BLaER1 (cell line): ENCODE measurements at regions not wholly inside any gene's neighbourhood (a gene's known extent, or its start where the extent isn't known, plus 50 kb on each side); places are given as distances from the start of the nearest gene placed in this dataset.
"Not testable (repeated sequence)": the region's sequence is repeated elsewhere in the genome, so short reads cannot be mapped to it uniquely, and the experiment has no call there.

Source experiments
- H3K27ac ChIP-seq: shearing (Covaris generic); formaldehyde crosslinking; 2 replicates; pipeline ENCODE4 v1.8.1; 2022
- H3K27me3 ChIP-seq: shearing (Covaris generic); formaldehyde crosslinking; 2 replicates; pipeline ENCODE4 v1.8.1; 2022
- H3K36me3 ChIP-seq: shearing (Covaris generic); formaldehyde crosslinking; 2 replicates; pipeline ENCODE4 v1.8.1; 2022
- H3K4me1 ChIP-seq: shearing (Covaris generic); formaldehyde crosslinking; 2 replicates; pipeline ENCODE4 v1.8.1; 2022
- H3K4me2 ChIP-seq: shearing (Covaris generic); formaldehyde crosslinking; 2 replicates; pipeline ENCODE4 v1.8.1; 2022
- H3K4me3 ChIP-seq: shearing (Covaris generic); formaldehyde crosslinking; 2 replicates; pipeline ENCODE4 v1.8.1; 2022
- H3K9ac ChIP-seq: shearing (Covaris generic); formaldehyde crosslinking; 2 replicates; pipeline ENCODE4 v1.8.1; 2022
- H3K9me3 ChIP-seq: shearing (Covaris generic); formaldehyde crosslinking; 2 replicates; pipeline ENCODE4 v1.8.1; 2022
- H4K20me1 ChIP-seq: shearing (Covaris generic); formaldehyde crosslinking; 2 replicates; pipeline ENCODE4 v1.8.1; 2022
- Cebpa-rat ChIP-seq: shearing (Covaris generic); IDR thresholded peaks from 2 replicates; pipeline ENCODE4 v1.8.1; 2022

DNA sequence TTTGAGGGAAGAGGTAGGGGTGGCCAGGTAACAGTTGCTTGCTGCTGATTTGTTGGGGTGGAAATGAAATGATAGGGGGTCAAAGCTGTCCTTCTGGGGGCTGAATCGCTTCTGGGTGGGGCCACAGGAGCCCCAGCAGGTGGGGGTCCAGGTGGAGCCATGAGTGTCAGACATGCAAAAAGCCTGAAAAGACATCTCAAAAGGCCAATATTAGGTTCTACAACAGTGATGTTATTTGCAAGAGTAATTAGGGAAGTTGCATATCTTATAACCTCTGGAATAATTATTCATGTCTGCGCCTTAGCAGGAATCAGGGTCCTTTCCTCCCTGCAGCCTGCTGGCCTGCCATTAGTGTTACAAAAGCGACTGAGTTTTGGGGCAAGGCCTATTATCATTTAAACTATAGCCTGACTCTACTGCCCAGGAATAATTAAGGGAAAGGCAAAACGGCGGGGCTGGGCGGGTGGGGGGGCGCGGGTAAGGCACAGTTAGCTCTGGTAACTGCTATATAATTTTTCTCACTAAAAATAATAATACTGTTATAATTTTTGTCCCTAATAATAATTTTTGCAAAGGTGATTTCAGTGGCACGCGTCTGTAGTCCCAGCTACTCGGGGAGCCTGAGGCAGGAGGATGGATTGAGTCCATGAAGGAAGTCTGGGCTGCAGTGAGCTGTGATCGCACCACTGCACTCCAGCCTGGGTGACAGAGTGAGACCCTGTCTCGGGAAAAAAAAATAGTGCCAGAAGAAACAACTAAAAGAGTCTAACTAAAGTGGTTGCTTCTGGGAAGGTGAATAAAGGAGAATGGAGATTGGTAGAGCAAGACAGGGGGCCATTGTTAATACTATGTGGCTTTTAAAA is 145.7 kb downstream of the MAGEB17 start:
- Histone ChIP-seq H3K36me3 (no peaks in the 10 kb centered on the region), H3K4me3 (no peak overlapping the region)

DNA sequence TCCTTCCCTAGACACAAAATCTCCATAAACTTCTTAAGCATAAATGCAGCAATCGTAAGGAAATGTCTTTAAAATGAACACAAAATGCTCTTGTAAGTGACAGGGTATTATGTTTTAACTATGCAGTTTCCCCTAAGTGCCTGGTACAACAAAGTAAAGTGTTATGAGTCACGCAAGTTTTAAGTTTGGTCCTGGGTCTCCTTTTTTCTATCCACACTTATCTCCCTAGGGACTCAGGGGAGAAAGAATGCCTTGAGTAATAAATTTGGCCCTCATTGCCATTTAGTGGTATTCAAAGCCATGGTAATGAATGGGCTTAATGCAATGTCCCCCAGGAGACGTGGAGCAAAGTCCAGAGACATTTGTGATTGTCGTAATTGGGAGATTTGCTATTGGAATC is 149.1 kb downstream of the MAGEB17 start:
- Histone ChIP-seq H4K20me1 (peaks cover 4% of the 10 kb centered on the region; the same call in 1 of the 2 replicates), H3K27me3 (peaks cover 86% of the 10 kb centered on the region), H3K4me3 (no peak overlapping the region), H3K27ac (no peak overlapping the region), H3K36me3 (no peaks in the 10 kb centered on the region), H3K9me3 (no peaks in the 10 kb centered on the region), H3K9ac (no peak overlapping the region), H3K4me1 (no peaks in the 10 kb centered on the region), H3K4me2 (no peak overlapping the region)
- no peak for TF ChIP-seq Cebpa-rat

More for the DNA sequence above, 145.7 kb downstream of the MAGEB17 start:
- Histone ChIP-seq H3K27me3 (peaks cover 93% of the 10 kb centered on the region), H3K9ac (no peak overlapping the region), H4K20me1 (peaks cover 4% of the 10 kb centered on the region; the same call in 1 of the 2 replicates), H3K4me2 (no peak overlapping the region), H3K9me3 (no peaks in the 10 kb centered on the region), H3K4me1 (no peaks in the 10 kb centered on the region), H3K27ac (no peak overlapping the region)
- no peak for TF ChIP-seq Cebpa-rat

DNA sequence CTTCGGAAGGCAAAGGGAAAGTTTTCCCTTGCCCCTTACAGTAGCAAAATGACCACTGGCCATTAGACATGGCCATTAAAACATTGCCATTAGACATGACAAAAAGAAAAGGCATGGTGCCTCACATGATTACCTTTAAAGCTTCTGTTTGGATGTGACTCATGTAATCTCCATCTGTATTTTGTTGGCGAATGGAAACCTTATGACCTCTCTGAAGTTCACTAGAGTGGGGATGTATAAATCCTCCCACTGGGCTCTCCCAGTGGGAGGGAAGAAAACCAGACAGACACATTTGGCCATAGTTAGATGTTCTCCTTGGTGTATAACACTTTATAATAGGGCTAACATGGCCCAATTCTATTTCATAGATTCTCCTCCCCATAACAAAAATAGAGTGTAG is 152.6 kb downstream of the MAGEB17 start:
- Histone ChIP-seq H3K27me3 (peaks cover 54% of the 10 kb centered on the region), H3K27ac (no peak overlapping the region), H3K9ac (no peak overlapping the region), H3K36me3 (no peaks in the 10 kb centered on the region), H3K4me1 (no peaks in the 10 kb centered on the region), H3K4me2 (no peak overlapping the region), H3K4me3 (no peak overlapping the region), H3K9me3 (peaks cover 4% of the 10 kb centered on the region; the same call in 1 of the 2 replicates), H4K20me1 (no peaks in the 10 kb centered on the region)
- no peak for TF ChIP-seq Cebpa-rat

DNA sequence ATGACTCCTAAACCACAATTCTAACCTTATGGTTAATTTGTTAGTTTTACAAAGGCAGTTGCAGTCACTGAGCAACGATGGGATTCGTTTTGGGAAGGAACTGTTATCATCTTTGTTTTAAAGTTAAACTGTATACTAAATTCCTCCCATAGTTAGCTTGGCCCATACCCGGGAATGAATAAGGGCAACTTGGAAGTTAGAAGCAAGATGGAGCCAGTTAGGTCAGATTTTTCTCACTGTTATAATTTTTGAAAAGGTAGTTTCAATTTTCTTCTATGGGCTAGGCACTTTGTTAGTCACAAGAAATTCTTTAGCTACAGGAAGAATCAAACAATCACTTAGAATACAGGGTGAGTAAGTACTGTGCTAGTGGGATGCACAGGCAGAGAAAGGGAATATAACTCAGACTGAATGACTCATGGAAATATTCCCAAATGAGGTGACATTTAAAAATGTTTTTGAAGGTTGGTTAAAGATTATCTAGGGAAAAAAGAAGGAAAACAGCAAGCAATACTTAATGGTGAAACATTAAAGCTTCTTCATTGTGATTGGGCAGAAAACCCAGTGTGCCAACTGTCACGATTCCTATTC is 153.6 kb downstream of the MAGEB17 start:
- no peak overlapping the region for H3K4me3 ChIP-seq
- peaks cover 45% of the 10 kb centered on the region for H3K27me3 ChIP-seq
- H3K4me2 ChIP-seq, result no peak overlapping the region
- no peaks in the 10 kb centered on the region for H4K20me1 ChIP-seq
- no peak for TF ChIP-seq Cebpa-rat
- no peaks in the 10 kb centered on the region for H3K4me1 ChIP-seq
- no peaks in the 10 kb centered on the region for H3K36me3 ChIP-seq
- peaks cover 4% of the 10 kb centered on the region; the same call in 1 of the 2 replicates for H3K9me3 ChIP-seq
- no peak overlapping the region for H3K27ac ChIP-seq
- no peak overlapping the region for H3K9ac ChIP-seq

DNA sequence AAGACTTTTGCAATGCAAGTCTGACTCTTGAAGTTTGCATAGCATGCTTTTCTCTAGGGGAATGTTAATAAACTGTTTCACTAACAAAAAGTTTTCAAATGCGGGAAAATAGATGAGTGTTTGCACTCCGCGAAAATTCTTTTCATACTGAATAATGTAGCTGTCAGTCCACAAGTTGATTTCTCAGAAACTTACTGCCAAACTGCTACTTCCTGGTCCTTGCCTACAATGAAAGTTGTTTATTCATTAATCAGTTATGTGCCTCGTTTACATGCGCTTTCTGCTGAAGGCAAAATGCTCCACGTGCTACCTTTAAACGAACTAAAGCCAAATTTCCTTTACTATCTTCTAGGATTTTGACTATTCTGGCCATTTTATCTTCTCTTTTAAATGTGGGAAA is 166.2 kb downstream of the MAGEB17 start:
- H3K4me3 ChIP-seq, result no peak overlapping the region
- H4K20me1 ChIP-seq, result no peaks in the 10 kb centered on the region
- H3K9me3 ChIP-seq, result no peaks in the 10 kb centered on the region
- H3K4me2 ChIP-seq, result no peak overlapping the region
- peaks cover 35% of the 10 kb centered on the region for H3K27me3 ChIP-seq
- H3K27ac ChIP-seq, result no peak overlapping the region
- no peak overlapping the region for H3K9ac ChIP-seq
- TF ChIP-seq Cebpa-rat, result no peak
- H3K36me3 ChIP-seq, result no peaks in the 10 kb centered on the region
- no peaks in the 10 kb centered on the region for H3K4me1 ChIP-seq

DNA sequence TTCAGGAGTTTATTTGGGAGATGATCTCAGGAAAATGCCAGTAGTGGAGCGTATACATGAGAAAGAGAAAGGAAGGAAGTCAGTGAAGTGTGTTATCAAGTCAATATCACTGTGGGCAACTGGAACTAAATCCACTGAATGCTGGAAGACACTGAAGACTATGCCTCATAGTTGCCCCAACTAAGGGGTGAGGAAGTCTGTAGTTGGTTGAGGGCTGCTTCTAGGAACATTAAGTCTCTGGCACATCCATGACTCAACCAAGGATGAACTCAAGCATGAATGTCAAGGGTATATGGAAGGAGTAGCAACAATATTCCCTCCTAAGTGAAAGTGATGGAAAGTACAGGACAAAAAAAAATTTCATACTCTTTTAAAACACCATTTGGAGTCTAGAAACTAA is 167.9 kb downstream of the MAGEB17 start:
- H3K4me1 ChIP-seq, result no peaks in the 10 kb centered on the region
- no peak overlapping the region for H3K4me3 ChIP-seq
- TF ChIP-seq Cebpa-rat, result no peak
- H3K9me3 ChIP-seq, result peaks cover 8% of the 10 kb centered on the region; the same call in 1 of the 2 replicates
- no peaks in the 10 kb centered on the region for H4K20me1 ChIP-seq
- H3K27ac ChIP-seq, result no peak overlapping the region
- H3K4me2 ChIP-seq, result no peak overlapping the region
- no peak overlapping the region for H3K9ac ChIP-seq
- H3K27me3 ChIP-seq, result peaks cover 30% of the 10 kb centered on the region
- H3K36me3 ChIP-seq, result no peaks in the 10 kb centered on the region

DNA sequence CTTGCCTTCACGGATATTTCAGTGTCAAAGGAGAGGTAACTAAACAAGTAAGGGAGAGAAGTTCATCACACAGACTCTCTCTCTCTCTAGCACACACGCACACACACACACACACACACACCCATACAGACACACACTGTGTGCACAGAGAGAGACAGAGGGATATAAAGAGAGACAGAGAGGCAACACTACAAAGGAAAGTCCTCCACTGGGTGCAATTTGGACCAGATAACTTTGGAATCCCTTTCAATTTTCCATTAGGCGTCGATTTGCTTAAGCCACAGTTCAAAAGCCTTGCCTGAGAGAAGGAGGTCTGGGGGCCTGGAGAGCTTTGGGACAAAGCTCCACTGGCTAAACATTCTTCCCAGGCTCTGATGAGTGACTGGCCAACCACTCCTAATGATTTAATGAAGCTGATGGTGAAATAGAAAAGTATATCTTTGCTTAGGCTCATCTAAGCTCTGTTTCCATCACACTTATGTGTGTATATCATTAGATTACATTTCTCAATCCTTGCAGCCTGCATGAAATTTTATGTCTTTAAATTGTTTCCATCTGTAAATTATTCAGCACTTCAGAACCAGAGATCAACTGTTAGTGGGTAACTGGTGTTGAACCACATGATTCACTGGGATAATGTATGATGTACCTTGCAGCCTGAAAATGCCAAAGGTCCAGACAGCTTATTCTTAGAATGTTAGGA is 180.8 kb downstream of the MAGEB17 start:
- Histone ChIP-seq H3K9me3 (no peaks in the 10 kb centered on the region), H3K4me2 (no peak overlapping the region), H3K36me3 (no peaks in the 10 kb centered on the region), H3K27me3 (peaks cover 70% of the 10 kb centered on the region), H3K4me3 (no peak overlapping the region), H3K4me1 (no peaks in the 10 kb centered on the region), H4K20me1 (no peaks in the 10 kb centered on the region), H3K9ac (no peak overlapping the region), H3K27ac (no peak overlapping the region)
- no peak for TF ChIP-seq Cebpa-rat

DNA sequence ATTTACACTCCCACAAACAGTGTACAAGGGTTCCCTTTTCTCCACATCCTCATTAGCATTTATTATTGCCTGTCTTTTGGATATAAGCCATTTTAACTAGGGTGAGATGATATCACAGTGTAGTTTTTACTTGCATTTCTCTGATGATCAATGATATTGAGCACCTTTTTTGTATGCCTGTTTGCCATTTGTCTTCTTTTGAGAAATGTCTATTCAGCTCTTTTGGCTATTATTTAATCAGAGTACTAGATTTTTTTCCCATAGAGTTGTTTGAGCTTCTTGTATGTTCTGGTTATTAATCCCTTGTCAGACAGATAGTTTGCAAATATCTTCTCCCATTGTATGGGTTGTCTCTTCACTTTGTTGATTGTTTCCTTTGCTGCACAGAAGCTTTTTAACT is 190.6 kb downstream of the MAGEB17 start:
- Histone ChIP-seq H3K4me2 (no peak overlapping the region), H3K9me3 (no peaks in the 10 kb centered on the region), H3K4me1 (no peaks in the 10 kb centered on the region), H3K27me3 (peaks cover 45% of the 10 kb centered on the region), H3K27ac (no peak overlapping the region), H4K20me1 (no peaks in the 10 kb centered on the region), H3K36me3 (no peaks in the 10 kb centered on the region), H3K4me3 (no peak overlapping the region), H3K9ac (no peak overlapping the region)
- no peak for TF ChIP-seq Cebpa-rat

DNA sequence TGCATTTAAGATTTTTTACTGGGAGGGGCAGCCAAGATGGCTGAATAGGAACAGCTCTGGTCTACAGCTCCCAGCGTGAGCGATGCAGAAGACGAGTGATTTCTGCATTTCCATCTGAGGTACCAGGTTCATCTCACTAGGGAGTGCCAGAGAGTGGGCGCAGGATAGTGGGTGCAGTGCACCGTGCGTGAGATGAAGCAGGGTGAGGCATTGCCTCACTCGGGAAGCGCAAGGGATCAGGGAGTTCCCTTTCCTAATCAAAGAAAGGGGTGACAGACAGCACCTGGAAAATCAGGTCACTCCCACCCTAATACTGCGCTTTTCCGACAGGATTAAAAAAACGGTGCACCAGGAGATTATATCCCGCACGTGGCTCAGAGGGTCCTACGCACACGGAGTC is 192.8 kb downstream of the MAGEB17 start:
- H3K4me2 ChIP-seq, H4K20me1 ChIP-seq, H3K27ac ChIP-seq, H3K9me3 ChIP-seq, H3K4me3 ChIP-seq, H3K9ac ChIP-seq, H3K36me3 ChIP-seq, H3K4me1 ChIP-seq: not testable (repeated sequence)
- peaks cover 38% of the 10 kb centered on the region for H3K27me3 ChIP-seq

DNA sequence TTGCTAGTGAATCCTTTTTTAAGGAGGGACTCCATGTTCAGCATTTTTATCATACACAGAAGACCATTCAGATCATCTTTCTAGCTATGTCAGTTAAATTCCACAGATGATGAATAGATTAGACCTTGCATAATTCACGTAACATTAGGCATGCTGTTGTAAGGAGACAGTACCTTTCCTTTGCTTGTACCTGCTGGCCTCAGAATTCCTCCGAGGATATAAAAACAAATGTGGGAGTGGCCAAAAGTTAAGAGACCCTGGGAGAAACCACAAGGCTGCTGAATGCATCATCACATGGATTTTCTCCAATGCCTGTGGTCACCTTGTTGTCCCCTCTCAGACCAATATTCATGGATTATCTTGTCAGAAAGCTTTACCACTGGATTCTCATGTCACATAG is 201.4 kb downstream of the MAGEB17 start:
- H3K4me1 ChIP-seq, result no peaks in the 10 kb centered on the region
- no peak overlapping the region for H3K9ac ChIP-seq
- H3K4me2 ChIP-seq, result no peak overlapping the region
- no peak overlapping the region for H3K4me3 ChIP-seq
- no peaks in the 10 kb centered on the region for H3K36me3 ChIP-seq
- no peaks in the 10 kb centered on the region for H3K9me3 ChIP-seq
- no peaks in the 10 kb centered on the region for H4K20me1 ChIP-seq
- no peak for TF ChIP-seq Cebpa-rat
- peaks cover 49% of the 10 kb centered on the region for H3K27me3 ChIP-seq
- H3K27ac ChIP-seq, result no peak overlapping the region
